ENCODE measurements at regions not wholly inside any gene's neighbourhood (a gene's known extent, or its start where the extent isn't known, plus 50 kb on each side); places are given as distances from the start of the nearest gene placed in this dataset.

DNA sequence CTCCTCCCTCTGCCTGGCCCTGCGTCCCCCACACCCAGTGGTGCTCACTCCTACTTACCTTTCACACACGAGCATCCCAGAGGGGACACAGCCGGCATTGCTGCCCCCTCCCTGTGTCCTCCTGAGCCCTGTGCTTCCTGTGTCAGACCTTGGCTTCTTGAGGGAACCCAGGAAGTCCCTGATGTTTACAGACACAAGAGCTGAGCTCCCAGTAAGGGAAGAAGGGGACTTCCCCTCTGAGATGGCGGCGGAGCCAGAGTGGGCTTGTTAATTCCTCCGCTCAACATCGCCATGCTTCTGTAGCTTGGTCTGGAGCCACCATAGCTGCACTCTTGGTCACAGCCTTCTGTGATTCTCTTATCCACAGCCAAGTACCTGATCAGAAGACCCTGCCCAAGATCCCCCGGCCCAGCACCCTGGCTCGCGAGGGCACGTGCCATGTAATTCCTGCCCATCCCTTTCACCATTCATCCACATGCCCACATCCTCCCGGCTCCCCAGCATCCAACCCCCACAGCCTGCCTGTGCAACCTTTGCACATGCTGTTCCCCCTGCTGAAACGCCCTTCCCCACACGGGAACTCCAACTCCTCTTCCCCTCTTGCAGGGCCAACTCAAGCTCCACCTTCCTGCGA is 127.4 kb upstream of the FOXF1 start:
- TF ChIP-seq, protein P1, sequence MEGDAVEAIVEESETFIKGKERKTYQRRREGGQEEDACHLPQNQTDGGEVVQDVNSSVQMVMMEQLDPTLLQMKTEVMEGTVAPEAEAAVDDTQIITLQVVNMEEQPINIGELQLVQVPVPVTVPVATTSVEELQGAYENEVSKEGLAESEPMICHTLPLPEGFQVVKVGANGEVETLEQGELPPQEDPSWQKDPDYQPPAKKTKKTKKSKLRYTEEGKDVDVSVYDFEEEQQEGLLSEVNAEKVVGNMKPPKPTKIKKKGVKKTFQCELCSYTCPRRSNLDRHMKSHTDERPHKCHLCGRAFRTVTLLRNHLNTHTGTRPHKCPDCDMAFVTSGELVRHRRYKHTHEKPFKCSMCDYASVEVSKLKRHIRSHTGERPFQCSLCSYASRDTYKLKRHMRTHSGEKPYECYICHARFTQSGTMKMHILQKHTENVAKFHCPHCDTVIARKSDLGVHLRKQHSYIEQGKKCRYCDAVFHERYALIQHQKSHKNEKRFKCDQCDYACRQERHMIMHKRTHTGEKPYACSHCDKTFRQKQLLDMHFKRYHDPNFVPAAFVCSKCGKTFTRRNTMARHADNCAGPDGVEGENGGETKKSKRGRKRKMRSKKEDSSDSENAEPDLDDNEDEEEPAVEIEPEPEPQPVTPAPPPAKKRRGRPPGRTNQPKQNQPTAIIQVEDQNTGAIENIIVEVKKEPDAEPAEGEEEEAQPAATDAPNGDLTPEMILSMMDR (IDR thresholded peaks at IDR 0.05; ENCODE audit: low read depth, low read length, missing control alignments): no peak
- no peak overlapping the region for H3K4me3 ChIP-seq (ENCODE audit: low read depth, low read length)
- no peak for DNase-seq (ENCODE audit: low read depth)

DNA sequence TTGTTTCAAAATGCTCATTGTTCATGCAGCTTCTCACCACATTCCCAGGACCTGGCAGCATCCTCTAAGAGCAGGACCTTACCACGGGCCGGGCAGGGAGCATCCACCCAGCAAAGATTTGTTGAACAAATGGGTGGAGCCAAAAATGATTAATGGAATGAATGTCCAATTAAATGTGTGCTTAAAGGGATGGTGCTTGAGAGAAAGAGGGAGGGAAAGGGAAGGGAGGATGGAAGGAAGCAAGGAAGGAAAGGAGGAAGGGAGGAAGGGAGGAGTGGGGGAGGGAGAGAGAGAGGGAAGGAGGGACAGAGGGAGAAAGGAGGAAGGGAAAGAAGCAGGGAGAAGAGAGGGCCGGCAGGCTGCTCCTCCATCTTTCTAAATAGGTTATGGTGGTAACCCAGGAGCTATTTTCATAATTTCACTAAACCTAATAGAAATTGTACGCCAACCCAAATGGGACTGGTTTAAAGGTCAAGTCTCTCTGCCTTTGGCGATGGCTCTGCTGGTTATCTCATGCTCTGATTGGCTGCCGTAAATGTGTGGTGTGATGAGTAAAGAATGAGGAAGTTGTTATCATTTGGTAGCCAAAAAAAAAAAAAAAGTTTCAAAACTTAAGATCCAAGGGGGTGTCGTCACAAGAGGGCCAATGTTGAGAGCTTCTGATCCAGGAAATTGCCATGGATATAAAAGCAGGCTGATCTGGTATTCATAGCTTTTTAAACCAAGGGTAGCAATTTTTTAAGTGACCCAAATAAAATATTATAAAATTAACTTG is 126.7 kb upstream of the FOXF1 start:
- DNase-seq (ENCODE audit: low read depth): no peak

DNA sequence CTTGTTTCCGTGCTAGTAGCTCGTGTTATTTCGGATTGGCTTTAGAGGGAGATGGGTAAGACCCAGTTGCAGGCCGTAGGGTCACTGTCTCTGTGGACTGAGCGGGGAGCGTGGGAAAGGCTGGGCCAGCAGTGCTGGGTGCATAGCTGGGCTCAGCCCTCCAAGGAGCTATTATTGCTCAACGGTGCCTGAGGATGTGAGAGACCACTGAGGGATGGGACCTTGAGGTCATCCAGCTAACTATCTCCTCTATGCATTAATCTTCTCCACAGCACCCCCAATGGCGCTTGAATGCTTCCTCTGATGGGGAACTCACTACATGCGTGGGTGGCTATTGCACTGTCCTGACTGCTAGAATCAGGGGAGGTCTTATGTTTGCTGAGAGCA is 126.1 kb upstream of the FOXF1 start:
- TF ChIP-seq, protein P1 (IDR thresholded peaks at IDR 0.05; ENCODE audit: low read depth, low read length, missing control alignments): no peak
- H3K4me3 ChIP-seq (ENCODE audit: low read depth, low read length): no peak overlapping the region
- no peak for DNase-seq (ENCODE audit: low read depth)

More for the DNA sequence above, 126.7 kb upstream of the FOXF1 start:
- H3K4me3 ChIP-seq (ENCODE audit: low read depth, low read length): no peak overlapping the region
- TF ChIP-seq, protein P1 (IDR thresholded peaks at IDR 0.05; ENCODE audit: low read depth, low read length, missing control alignments): no peak

DNA sequence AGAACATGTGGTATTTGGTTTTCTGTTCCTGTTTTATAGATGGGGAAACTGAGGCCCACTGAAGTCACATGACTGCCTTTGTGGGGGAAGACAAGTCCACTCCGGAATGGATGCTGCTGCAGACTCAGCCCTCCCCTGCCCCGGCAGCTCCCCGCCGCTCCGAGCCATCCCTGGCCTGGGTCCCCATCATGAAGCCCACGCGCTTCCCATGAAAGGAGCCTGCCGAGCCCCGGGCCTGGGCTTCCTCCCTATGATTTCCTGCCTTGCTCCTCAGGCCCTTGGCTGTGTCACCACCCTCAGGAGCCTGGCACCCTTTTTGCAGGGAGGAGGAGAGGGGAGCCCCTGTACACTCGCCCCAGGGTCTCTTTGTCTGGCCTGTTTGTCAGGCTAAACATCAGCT is 125.3 kb upstream of the FOXF1 start:
- TF ChIP-seq, protein P1 (IDR thresholded peaks at IDR 0.05; ENCODE audit: low read depth, low read length, missing control alignments): no peak
- DNase-seq (ENCODE audit: low read depth): no peak
- H3K4me3 ChIP-seq (ENCODE audit: low read depth, low read length): no peak overlapping the region

DNA sequence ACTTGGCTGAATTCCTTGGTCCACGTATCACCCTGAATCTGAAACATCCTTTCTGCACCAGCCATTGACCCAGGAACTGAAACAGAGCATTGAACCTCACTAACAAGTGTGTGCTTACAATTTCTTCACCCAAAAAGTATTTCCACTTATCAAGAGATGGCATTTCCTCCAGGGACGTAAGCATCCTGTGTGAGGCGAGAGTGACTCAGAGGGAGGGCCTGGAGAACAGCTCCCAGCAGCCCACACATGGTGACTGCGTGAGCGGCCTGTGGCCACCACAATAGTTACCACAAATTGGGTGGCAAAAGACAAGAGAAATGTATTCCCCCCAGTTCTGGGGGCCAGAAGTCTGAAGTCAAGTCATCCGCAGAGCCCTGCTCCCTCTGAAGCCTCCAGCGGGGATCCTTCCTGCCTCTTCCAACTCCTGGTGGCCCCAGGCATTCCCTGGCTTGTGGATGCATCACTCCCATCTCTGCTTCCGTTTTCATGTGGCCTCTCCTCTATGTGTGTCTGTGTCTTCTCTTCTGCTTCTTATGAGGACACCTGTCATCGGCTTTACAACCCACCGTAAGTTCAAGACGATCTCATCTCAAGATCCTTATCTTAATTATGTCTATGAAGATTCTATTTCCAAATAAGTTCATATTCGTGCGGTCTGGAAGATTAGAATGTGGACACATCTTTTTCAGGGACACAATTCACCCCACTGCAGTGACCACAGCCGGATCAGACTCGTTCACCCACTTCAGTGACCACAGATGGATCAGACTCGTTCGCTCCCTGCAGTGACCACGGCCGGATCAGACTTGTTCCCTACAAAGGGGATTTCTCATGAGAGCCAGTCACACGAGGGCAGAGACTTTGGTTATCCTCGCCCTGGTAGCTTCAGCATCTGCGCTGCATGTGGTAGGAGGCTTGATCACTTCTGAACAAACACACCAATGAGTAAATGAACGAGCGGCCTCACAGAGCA is 122.6 kb upstream of the FOXF1 start:
- TF ChIP-seq, protein P1 (IDR thresholded peaks at IDR 0.05; ENCODE audit: low read depth, low read length, missing control alignments): no peak
- no peak overlapping the region for H3K4me3 ChIP-seq (ENCODE audit: low read depth, low read length)
- DNase-seq (ENCODE audit: low read depth): no peak

DNA sequence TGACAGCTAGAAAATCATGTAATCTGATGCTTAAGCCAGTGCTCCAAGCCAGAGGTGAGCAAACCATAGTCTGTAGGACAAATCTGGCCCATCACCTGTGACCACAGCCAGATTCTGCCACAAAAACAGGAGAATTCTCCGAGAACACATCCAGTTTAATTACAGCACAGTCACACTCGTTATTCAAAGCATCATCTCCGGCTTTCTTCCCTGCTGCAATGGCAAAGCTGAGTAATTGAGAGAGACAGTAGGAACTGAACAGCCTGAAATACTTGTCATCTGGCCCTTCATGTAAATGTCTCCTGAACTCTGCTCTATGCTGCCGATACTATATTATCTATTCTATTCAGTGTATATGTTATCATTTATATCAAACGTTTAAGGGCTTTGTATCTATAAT is 121.4 kb upstream of the FOXF1 start:
- no peak overlapping the region for H3K4me3 ChIP-seq (ENCODE audit: low read depth, low read length)
- no peak for DNase-seq (ENCODE audit: low read depth)
- TF ChIP-seq, protein P1 (IDR thresholded peaks at IDR 0.05; ENCODE audit: low read depth, low read length, missing control alignments): no peak

Data from GM12864 (cell line).